ENCODE measurements at regions not wholly inside any gene's neighbourhood (a gene's known extent, or its start where the extent isn't known, plus 50 kb on each side); places are given as distances from the start of the nearest gene placed in this dataset.

GRCh38 chr3:8290611-8291010 lies 211.0 kb upstream of the LMCD1 start:
- no peak for TF ChIP-seq CTCF (IDR thresholded peaks at IDR 0.05; ENCODE audit: extremely low read depth, insufficient read depth, missing control alignments)
- no peak for DNase-seq (ENCODE audit: low spot score)
- in situ Hi-C loops (cut with MboI; ENCODE audit: low pct_unique_long_range_greater_than_20kb, low sequenced_read_pairs, unreplicated experiment), result no loop called here

GRCh38 chr3:8296461-8296860 lies 205.2 kb upstream of the LMCD1 start:
- DNase-seq (ENCODE audit: low spot score), result no peak
- in situ Hi-C loops (cut with MboI; ENCODE audit: low pct_unique_long_range_greater_than_20kb, low sequenced_read_pairs, unreplicated experiment), result no loop called here
- TF ChIP-seq CTCF (IDR thresholded peaks at IDR 0.05; ENCODE audit: extremely low read depth, insufficient read depth, missing control alignments), result no peak

GRCh38 chr3:8298021-8298954 lies 203.3 kb upstream of the LMCD1 start:
- TF ChIP-seq CTCF (IDR thresholded peaks at IDR 0.05; ENCODE audit: extremely low read depth, insufficient read depth, missing control alignments), result no peak
- no peak for DNase-seq (ENCODE audit: low spot score)
- in situ Hi-C loops (cut with MboI; ENCODE audit: low pct_unique_long_range_greater_than_20kb, low sequenced_read_pairs, unreplicated experiment), result no loop called here

- peak; percentile 67 for TF ChIP-seq CTCF (IDR thresholded peaks at IDR 0.05; ENCODE audit: extremely low read depth, insufficient read depth, missing control alignments)
- in situ Hi-C loops (cut with MboI; ENCODE audit: low pct_unique_long_range_greater_than_20kb, low sequenced_read_pairs, unreplicated experiment), result no loop called here
- peak; percentile 32 for DNase-seq (ENCODE audit: low spot score)
Observed at GRCh38 chr3:8301977-8302735, 199.5 kb upstream of the LMCD1 start.

- no peak for TF ChIP-seq CTCF (IDR thresholded peaks at IDR 0.05; ENCODE audit: extremely low read depth, insufficient read depth, missing control alignments)
- in situ Hi-C loops (cut with MboI; ENCODE audit: low pct_unique_long_range_greater_than_20kb, low sequenced_read_pairs, unreplicated experiment), result no loop called here
- DNase-seq (ENCODE audit: low spot score), result no peak
Observed at GRCh38 chr3:8303466-8303865, 198.2 kb upstream of the LMCD1 start.

GRCh38 chr3:8305371-8305770 lies 196.3 kb upstream of the LMCD1 start:
- no peak for TF ChIP-seq CTCF (IDR thresholded peaks at IDR 0.05; ENCODE audit: extremely low read depth, insufficient read depth, missing control alignments)
- no peak for DNase-seq (ENCODE audit: low spot score)
- in situ Hi-C loops (cut with MboI; ENCODE audit: low pct_unique_long_range_greater_than_20kb, low sequenced_read_pairs, unreplicated experiment), result no loop called here
